ENCODE measurements at regions not wholly inside any gene's neighbourhood (a gene's known extent, or its start where the extent isn't known, plus 50 kb on each side); places are given as distances from the start of the nearest gene placed in this dataset.
A peak's percentile ranks its signal among the peaks of the same experiment; 100 is the strongest.

DNA sequence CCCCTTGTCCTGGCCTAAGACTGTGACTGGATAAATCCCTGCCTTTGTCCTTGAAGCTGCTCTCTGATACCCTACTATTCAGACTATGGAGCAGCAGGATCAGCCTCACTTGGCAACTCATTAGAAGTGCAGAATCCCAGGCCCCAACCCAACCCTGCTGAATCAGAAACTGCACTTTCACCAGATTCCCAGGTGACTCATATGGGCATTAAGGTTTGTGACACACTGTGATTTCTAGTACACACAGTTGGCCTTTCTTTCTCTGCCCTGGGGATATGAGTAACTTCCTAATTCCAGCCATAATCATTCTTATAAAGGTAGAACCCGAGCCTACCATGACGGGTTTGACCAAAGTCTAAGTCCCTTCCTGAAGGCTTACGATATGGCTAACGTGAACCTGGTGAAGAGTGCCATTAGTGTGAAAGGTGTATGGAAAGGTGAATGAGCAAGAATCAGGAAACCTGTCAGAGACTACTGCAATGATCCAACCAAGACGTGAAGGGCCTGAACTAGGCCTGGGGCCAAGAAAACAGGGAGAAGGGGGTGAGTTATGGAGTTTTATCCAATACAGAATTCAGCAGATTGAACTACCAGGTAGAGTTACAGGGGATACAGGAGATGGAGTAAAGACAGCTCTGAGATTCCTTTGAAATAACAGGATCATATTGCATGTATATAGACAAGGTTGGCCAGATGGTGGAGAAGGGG, 533.0 kb downstream of the BNC2 start:
- CTCF ChIA-PET, result no interaction called here
- RAD21 ChIA-PET (ENCODE audit: low non-redundant PET in 1 of 2, low total read pairs in 2 of 2, uncharacterized antibody in 2 of 2, unreplicated experiment in 2 of 2), result no interaction called here
- Histone ChIP-seq H3K9ac (ENCODE audit: low read length) (0 out of 2 replicates have a peak overlapping the region, but pooled peaks have one; percentile 13), H2AFZ (ENCODE audit: low read depth, low read length, poor library complexity, severe bottlenecking) (no peak overlapping the region), H3K27ac (ENCODE audit: low read depth, low read length) (no peak overlapping the region), H3K9me2 (ENCODE audit: insufficient read depth) (no peaks in the 10 kb centered on the region), H3K4me2 (ENCODE audit: low read length) (peak overlapping the region; percentile 59), H3K79me2 (ENCODE audit: insufficient read depth, low read length) (no peaks in the 10 kb centered on the region), H3K27me3 (ENCODE audit: insufficient read depth, low read length) (no peaks in the 10 kb centered on the region), H3K4me3 (replicated peaks in 1 of 2; ENCODE audit: low read depth in 1 of 2, low read length in 2 of 2) (0 out of 4 replicates have a peak overlapping the region, but pooled peaks of 1 of the 2 experiments have one; percentile 11), H3K4me1 (ENCODE audit: control insufficient read depth in 1 of 2, insufficient read depth in 2 of 2, low read length in 2 of 2) (peaks cover 0 to 44% of the 10 kb centered on the region in 2 experiments; a peak in 2 of 4 replicates), H3K9me3 (ENCODE audit: control insufficient read depth in 1 of 2, insufficient read depth in 1 of 2, low read depth in 1 of 2, low read length in 2 of 2) (no peaks in the 10 kb centered on the region), H3K36me3 (ENCODE audit: control insufficient read depth in 1 of 2, insufficient read depth in 2 of 2, low read length in 2 of 2) (no peaks in the 10 kb centered on the region), H4K20me1 (ENCODE audit: insufficient read depth) (no peaks in the 10 kb centered on the region)
- DNase-seq (ENCODE audit: low read depth, low spot score), result peak; percentile 66
- TF ChIP-seq CBX3 (IDR thresholded peaks at IDR 0.05; ENCODE audit: low read depth) (peak; percentile 62; the same call in 1 of the 2 replicates), JUND (IDR thresholded peaks at IDR 0.05) (peak; percentile 83), POLR2AphosphoS5 (IDR thresholded peaks at IDR 0.05; ENCODE audit: low read depth, low read length) (no peak), ZFX (IDR thresholded peaks at IDR 0.05) (no peak), TCF7L2 (IDR thresholded peaks at IDR 0.05; ENCODE audit: borderline replicate concordance, extremely low read depth, insufficient read depth, insufficient read length) (no peak), SP1 (IDR thresholded peaks at IDR 0.05; ENCODE audit: low read depth) (peak; percentile 55; the same call in 1 of the 2 replicates), SIN3A (IDR thresholded peaks at IDR 0.05; ENCODE audit: low read depth) (0 out of 2 replicates have a peak, but pooled peaks have one; percentile 36), SRF (IDR thresholded peaks at IDR 0.05; ENCODE audit: low read depth) (peak; percentile 46; the same call in 1 of the 2 replicates), EGR1 (IDR thresholded peaks at IDR 0.05; ENCODE audit: low read depth) (no peak), RAD21 (IDR thresholded peaks at IDR 0.05; ENCODE audit: low read depth) (no peak), FOSL1 (IDR thresholded peaks at IDR 0.05; ENCODE audit: low read depth) (peak; percentile 79), EZH2phosphoT487 (IDR thresholded peaks at IDR 0.05; ENCODE audit: borderline replicate concordance) (no peak), CEBPB (IDR thresholded peaks at IDR 0.05; ENCODE audit: low read depth) (peak; percentile 52), POLR2A (IDR thresholded peaks at IDR 0.05; ENCODE audit: borderline replicate concordance, extremely low read depth, insufficient read depth, insufficient read length) (no peak), ELF1 (IDR thresholded peaks at IDR 0.05; ENCODE audit: borderline replicate concordance, low read depth) (0 out of 2 replicates have a peak, but pooled peaks have one; percentile 17)
- TF ChIP-seq, protein P1, sequence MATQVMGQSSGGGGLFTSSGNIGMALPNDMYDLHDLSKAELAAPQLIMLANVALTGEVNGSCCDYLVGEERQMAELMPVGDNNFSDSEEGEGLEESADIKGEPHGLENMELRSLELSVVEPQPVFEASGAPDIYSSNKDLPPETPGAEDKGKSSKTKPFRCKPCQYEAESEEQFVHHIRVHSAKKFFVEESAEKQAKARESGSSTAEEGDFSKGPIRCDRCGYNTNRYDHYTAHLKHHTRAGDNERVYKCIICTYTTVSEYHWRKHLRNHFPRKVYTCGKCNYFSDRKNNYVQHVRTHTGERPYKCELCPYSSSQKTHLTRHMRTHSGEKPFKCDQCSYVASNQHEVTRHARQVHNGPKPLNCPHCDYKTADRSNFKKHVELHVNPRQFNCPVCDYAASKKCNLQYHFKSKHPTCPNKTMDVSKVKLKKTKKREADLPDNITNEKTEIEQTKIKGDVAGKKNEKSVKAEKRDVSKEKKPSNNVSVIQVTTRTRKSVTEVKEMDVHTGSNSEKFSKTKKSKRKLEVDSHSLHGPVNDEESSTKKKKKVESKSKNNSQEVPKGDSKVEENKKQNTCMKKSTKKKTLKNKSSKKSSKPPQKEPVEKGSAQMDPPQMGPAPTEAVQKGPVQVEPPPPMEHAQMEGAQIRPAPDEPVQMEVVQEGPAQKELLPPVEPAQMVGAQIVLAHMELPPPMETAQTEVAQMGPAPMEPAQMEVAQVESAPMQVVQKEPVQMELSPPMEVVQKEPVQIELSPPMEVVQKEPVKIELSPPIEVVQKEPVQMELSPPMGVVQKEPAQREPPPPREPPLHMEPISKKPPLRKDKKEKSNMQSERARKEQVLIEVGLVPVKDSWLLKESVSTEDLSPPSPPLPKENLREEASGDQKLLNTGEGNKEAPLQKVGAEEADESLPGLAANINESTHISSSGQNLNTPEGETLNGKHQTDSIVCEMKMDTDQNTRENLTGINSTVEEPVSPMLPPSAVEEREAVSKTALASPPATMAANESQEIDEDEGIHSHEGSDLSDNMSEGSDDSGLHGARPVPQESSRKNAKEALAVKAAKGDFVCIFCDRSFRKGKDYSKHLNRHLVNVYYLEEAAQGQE (IDR thresholded peaks at IDR 0.05; ENCODE audit: low read depth), result no peak
- TF ChIP-seq, protein P2, sequence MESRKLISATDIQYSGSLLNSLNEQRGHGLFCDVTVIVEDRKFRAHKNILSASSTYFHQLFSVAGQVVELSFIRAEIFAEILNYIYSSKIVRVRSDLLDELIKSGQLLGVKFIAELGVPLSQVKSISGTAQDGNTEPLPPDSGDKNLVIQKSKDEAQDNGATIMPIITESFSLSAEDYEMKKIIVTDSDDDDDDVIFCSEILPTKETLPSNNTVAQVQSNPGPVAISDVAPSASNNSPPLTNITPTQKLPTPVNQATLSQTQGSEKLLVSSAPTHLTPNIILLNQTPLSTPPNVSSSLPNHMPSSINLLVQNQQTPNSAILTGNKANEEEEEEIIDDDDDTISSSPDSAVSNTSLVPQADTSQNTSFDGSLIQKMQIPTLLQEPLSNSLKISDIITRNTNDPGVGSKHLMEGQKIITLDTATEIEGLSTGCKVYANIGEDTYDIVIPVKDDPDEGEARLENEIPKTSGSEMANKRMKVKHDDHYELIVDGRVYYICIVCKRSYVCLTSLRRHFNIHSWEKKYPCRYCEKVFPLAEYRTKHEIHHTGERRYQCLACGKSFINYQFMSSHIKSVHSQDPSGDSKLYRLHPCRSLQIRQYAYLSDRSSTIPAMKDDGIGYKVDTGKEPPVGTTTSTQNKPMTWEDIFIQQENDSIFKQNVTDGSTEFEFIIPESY (IDR thresholded peaks at IDR 0.05; ENCODE audit: extremely low read depth, insufficient replicate concordance, low read length), result no peak
- TF ChIP-seq, protein P3, sequence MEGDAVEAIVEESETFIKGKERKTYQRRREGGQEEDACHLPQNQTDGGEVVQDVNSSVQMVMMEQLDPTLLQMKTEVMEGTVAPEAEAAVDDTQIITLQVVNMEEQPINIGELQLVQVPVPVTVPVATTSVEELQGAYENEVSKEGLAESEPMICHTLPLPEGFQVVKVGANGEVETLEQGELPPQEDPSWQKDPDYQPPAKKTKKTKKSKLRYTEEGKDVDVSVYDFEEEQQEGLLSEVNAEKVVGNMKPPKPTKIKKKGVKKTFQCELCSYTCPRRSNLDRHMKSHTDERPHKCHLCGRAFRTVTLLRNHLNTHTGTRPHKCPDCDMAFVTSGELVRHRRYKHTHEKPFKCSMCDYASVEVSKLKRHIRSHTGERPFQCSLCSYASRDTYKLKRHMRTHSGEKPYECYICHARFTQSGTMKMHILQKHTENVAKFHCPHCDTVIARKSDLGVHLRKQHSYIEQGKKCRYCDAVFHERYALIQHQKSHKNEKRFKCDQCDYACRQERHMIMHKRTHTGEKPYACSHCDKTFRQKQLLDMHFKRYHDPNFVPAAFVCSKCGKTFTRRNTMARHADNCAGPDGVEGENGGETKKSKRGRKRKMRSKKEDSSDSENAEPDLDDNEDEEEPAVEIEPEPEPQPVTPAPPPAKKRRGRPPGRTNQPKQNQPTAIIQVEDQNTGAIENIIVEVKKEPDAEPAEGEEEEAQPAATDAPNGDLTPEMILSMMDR (IDR thresholded peaks at IDR 0.05 in 2 of 3, conservative IDR thresholded peaks at IDR 0.05 in 1 of 3; ENCODE audit: borderline replicate concordance in 1 of 3, insufficient read depth in 1 of 3, low read depth in 2 of 3, low read length in 2 of 3), result no peak
- no TSS peak for BruUV-seq (replicated peaks)
- POLR2A ChIA-PET, result no interaction called here
- ATAC-seq, result peak; percentile 72
- intact Hi-C loops (cut with micrococcal nuclease), result no loop called here
